GM19463 (cell line): ENCODE measurements at regions not wholly inside any gene's neighbourhood (a gene's known extent, or its start where the extent isn't known, plus 50 kb on each side); places are given as distances from the start of the nearest gene placed in this dataset.

Experiments used
- ATAC-seq: cut with Tn5 transposase; IDR thresholded peaks from one replicate; pipeline ENCODE4 v1.9.1; 2021; ENCODE audit warnings: mild to moderate bottlenecking, moderate library complexity; ENCODE audit not compliant: unreplicated experiment

- ATAC-seq: no peak
Observed at GRCh38 chr3:25306066-25306465, 122.0 kb upstream of the RARB start.

GRCh38 chr3:25306705-25307104 is 121.4 kb upstream of the RARB start:
- ATAC-seq: no peak

GRCh38 chr3:25313286-25313685 is 114.8 kb upstream of the RARB start:
- ATAC-seq: no peak

- ATAC-seq: no peak
Observed at GRCh38 chr3:25324954-25325655, 103.0 kb upstream of the RARB start.

GRCh38 chr3:25335356-25335755 is 92.7 kb upstream of the RARB start:
- ATAC-seq: no peak

GRCh38 chr3:25338158-25338725 is 89.8 kb upstream of the RARB start:
- ATAC-seq: no peak

- ATAC-seq: no peak
Observed at GRCh38 chr3:25339225-25339624, 88.8 kb upstream of the RARB start.

- no peak for ATAC-seq
Observed at GRCh38 chr3:25344670-25345069, 83.4 kb upstream of the RARB start.

- ATAC-seq: no peak
Observed at GRCh38 chr3:25349095-25349494, 79.0 kb upstream of the RARB start.

- no peak for ATAC-seq
Observed at GRCh38 chr3:25349828-25350724, 78.0 kb upstream of the RARB start.

- no peak for ATAC-seq
Observed at GRCh38 chr3:25350725-25351114, 77.3 kb upstream of the RARB start.

- no peak for ATAC-seq
Observed at GRCh38 chr3:25354071-25354470, 74.0 kb upstream of the RARB start.

GRCh38 chr3:25355034-25355885 is 72.8 kb upstream of the RARB start:
- ATAC-seq: no peak

- no peak for ATAC-seq
Observed at GRCh38 chr3:25355998-25356397, 72.1 kb upstream of the RARB start.

GRCh38 chr3:25362118-25362517 is 65.9 kb upstream of the RARB start:
- no peak for ATAC-seq

GRCh38 chr3:25365636-25366035 is 62.4 kb upstream of the RARB start:
- no peak for ATAC-seq

GRCh38 chr3:25367025-25367424 is 61.0 kb upstream of the RARB start:
- ATAC-seq: no peak

- no peak for ATAC-seq
Observed at GRCh38 chr3:25372167-25372566, 55.9 kb upstream of the RARB start.

- ATAC-seq: no peak
Observed at GRCh38 chr3:25376340-25376739, 51.7 kb upstream of the RARB start.

GRCh38 chr3:25377042-25377441 is 51.0 kb upstream of the RARB start:
- ATAC-seq: no peak
